Muscle of back (tissue), 3 donors: ENCODE measurements at regions not wholly inside any gene's neighbourhood (a gene's known extent, or its start where the extent isn't known, plus 50 kb on each side); places are given as distances from the start of the nearest gene placed in this dataset.

ENCODE experiments used
- DNase-seq, 3 donors: peaks; one replicate each; pipeline versions ENCODE4 v3.0.0 to v3.0.0-alpha.2; 2013

DNA sequence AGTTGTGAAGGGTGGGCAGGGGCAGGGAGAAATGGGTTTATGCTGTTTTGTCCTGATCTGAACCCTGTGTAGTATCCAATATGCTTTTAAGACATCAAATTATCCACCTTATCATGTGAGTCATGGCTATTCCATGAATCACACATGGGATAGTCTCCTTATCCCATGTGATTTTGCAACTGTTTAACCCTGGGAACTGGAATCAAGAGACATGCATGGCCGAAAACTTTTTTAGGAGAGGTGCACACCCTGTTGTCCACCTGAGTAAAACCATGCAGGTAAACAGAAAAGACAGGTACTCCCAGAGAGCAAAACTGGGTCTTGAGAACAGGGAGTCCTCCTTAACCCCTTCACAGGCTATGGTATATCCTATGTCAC is 490.6 kb upstream of the HS6ST1 start:
- no peak for DNase-seq

DNA sequence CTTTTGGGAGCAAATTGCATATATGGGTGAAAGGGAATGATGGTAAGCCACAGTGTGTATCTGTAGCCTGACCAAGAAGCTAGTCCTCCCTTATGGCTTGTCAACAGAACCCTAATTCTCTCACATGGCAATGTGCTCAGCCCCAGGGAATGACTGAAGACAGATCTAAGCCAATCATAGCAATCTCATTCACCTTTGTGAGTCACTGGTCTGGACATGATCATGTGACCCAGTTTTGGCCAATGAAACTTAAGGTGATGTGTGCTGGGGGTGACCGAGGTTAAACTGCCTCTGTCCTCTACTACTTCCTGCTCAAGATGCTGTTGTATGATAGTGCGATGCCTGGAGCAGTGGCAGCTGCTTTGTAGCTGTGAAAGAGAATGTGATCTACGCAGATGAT is 491.2 kb upstream of the HS6ST1 start:
- DNase-seq, result no peak

DNA sequence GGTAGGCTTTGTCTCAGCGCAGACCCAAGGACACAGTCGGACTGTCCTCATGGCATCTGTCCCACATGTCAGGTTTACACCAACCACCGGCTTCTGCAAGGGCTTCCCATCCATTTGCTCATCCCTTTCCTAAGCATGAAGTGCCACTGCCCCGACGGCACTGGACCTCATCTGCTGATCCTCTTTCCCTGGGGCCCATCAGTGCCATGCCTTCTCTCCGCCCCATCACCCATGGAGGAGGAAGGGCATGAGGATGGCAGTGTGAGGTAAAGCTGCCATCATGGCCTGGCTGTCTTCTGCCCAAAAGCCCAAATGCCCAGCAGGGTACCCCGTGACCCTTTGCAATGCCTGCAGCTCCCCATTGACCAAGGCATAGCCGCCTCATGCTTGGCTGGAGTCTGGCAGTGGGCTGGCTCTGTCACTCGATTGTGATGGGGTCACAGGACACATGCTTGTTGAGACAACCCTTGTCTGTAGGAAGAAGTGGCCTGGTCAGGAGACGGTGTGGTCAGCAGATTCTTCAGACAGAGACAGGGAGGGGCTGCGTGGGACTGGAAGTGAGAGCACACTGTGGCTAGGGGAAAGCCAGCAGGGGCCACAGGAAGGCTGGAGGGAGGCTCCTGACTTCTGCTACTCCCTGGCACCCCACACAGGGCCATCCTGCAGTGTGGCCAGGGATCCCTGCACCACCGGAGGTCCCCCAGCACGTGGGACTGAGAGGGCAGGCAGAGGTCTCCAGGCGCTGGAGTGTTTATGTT is 493.7 kb upstream of the HS6ST1 start:
- DNase-seq, result no peak

DNA sequence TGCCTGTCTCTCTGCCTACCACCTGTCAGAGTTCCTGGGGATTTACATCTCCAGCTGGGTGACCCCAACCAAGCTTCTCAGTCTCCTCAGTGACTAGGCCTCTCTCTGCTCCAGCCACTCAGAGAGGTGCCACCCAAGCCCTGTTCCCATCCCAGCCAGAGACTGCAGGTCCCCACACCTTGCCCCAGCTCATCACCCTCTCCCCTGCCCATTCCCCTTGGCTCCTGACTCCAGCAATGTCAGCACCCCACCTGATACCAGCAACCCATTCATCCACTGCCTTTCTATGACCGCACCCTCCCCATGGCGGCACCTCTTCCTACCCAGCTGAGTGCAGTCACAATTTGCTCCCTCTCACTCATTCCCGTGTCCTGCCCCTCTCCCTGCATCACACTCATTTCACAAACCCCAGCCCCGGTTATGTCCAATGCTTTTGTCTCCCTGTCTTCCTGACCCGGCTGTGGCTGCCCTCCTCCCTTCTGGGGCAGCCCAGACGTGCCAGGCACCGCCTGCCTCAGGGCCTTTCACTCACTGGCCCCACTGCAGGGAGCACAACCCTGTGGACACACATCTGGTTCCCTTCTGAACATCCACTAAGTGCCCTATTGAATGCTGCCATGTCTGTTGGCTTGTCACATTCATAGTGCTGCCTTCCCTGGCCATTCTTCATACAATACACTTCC is 494.8 kb upstream of the HS6ST1 start:
- no peak for DNase-seq

DNA sequence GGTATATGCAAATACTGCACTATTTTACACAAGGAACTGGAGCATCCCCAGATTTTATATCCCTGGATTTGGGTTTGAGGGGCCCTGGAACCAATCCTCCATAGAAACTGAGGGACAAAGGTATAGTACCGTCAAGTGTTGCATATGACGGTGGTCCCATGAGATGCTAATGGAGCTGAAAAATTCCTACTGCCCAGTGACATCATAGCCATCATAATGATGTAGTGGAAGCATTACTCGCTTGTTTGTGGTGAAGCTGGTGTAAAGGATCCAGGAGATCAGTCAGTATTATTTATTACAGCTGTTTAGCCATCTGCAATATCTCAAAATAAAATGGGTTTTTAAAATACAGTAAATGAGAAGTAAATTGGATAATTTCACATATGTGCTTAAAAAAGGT is 496.6 kb upstream of the HS6ST1 start:
- no peak for DNase-seq

DNA sequence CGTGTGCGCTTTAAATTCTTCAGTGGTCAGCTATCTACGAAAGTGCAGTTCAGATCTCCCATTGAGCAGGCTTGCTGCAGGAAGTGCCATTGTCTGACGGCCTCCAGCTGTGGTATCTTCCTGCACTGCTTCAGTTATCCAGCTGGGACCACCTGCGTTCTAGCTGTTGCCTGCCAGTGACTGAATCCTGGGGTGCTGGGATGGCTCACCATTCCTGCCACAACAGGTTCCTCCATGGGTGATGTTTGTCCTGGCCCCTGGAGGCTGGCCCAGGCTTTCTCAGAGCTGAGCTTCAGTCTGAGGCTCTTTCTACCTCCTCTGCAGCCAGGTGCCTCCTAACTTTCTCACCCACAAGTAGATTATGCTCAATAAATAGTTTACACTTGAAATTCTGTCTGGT is 498.5 kb upstream of the HS6ST1 start:
- DNase-seq, result no peak

DNA sequence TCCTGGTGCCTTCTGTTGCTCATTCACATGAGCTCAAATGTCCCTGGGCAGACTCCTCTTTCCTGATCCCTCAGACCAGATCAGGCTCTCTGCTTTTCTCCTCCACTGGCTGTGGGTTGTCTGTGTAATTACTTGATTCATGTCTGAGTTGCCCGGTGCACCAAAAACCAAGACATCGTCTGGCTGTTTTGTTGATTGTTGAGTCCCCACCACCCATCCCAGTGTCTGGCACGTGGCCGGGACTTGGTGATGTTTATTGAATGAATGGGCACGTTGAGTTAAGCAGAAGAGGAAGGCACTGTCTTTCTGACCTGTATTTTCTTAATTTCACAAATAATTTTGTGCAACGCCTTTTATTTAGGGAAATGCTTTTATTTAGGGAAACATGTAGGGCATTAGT is 499.1 kb upstream of the HS6ST1 start:
- DNase-seq, result no peak

DNA sequence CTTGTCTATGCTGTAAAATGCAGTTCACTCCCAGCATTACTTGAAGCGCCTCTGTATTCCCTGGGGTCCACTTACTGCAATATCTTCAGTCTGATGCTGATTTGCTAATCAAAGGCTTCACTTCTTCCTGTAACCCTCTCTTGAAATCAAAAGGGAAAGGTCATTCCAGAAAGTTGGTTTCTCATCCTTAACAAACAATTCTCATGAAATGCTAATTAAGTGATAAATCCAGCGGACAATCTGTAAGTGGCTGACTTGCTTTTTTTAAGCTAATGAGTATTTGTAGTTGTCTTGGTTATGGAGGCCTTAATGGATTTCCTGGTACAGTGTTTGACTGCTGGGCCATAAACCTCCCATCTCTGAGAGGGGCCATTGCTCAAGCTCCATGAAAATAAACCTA is 499.6 kb upstream of the HS6ST1 start:
- no peak for DNase-seq

DNA sequence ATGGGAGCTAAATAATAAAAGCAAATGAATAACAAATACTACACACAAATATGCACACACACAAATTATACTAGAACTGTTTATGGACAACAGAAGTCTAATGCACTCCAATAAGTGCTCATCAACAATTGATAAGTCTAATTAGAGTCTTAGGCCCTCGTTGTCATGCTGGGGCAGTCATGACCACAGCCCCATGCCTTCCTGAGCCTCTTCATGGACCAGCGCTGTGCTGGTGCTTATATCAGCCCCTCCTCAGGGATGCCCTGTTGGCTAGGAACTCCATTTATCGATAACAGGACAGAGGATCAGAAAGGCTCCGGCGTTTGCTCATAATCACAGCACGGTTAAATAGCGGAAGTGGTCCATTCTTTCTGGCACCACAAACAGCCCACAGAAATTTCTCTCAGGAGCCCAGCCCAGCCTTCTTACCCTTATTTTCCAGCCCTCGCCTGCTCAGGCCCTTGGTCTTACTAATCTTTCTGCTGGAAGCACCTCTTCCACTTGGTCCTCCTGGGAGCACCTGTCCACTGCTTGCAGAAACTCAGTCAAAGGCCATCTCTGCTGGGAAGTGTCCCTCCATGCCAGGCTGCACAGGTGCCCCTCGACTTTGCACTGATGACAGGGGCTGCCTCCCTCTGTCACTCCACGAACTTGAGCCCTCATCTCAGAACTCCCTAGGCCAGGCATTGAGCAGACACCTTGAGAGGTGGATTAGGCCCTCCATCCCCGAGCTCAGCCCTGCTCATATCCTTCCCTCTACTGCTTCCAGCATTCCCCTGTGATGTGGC is 500.2 kb upstream of the HS6ST1 start:
- no peak for DNase-seq

DNA sequence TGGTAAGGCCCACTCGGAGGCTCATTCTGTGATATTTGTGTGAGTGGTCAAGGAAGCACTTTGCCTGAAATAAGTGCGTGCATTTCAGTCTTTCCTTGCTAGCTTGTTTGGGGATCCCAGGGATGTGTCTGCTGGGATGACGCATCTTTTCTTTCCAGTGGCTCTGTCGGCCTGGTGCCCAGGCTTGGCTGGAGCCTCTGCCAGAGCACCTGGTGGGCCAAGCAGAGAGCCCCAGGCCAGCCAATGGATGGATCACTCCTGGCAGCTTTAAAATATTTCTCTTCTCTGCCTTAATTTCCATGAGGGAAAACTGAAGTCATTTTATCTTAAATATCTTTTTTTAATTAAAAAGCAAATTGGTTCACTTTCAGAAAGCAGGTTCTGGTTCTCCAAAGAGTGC is 501.8 kb upstream of the HS6ST1 start:
- peak in 2 of 3 donors; percentile 45 to 63 for DNase-seq

DNA sequence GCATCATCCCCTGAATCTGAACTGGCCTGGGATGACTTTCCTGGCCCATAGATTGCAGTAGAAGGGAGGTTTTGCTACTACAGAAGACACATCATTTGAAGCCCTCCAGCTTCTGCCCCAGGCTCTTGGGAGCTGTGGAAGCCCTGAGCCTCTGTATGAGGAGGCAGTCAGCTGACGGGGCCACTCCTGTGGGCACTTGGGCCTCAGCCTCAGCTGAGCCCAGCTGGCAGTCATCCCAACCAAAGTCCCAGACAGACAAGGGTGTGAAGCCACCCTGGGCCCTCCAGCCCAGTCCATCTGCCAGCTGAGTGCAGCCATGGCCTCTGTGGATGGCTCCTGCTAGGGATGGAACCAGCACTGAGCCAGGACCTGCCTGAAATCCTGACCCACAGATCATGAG is 502.3 kb upstream of the HS6ST1 start:
- DNase-seq, result no peak

DNA sequence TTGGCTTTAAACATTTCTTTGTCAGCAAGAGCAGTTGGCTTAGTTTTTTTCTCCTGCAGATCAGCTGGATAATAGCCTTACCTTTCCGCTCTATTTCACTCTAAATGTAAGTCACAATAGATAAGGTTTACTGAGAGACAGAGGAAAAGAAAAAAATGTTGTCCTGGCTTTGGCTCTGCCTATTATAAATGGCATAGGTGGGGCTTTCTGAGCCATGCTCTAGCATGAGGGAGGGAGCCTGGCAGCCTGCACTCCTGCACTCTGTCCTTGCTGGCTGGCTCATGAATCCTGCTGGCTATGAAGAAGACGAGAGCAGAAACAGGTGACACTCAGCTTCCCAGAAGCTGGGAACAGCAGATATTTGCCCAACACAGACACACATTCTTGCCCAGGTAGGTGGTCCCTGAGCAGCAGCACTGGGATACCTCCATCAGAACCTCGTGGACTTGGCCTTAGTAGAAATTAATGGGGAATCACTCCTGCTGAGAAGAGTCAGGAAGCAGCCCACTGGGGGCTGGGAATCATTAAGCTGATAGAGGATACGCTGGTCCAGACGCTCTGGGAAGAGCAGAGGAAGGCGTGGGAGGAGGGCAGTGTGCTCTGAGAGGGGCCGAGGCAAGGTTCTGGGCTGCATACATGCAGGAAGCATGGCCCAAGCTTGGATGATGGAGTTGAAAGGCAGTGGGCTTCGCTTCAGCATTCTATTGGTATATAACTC is 514.4 kb upstream of the HS6ST1 start:
- peak in 2 of 3 donors; percentile 13 to 39 for DNase-seq

DNA sequence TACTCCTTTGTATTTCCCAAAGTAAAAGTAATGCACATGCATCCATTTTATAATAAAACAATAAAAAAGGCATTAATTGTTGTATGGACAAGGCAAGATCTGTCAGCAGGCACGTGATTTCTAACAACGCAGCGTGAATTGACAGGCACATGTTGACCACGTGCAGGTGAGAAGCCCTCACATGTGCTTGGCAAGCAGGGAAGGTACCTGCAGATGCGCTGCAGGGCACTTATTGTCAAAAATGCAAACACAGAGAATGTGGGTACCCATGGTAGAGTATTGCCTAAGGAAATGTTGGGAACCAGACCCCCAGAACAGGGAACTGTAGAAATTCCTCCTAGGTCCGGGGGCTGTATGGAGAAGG is 515.0 kb upstream of the HS6ST1 start:
- no peak for DNase-seq

DNA sequence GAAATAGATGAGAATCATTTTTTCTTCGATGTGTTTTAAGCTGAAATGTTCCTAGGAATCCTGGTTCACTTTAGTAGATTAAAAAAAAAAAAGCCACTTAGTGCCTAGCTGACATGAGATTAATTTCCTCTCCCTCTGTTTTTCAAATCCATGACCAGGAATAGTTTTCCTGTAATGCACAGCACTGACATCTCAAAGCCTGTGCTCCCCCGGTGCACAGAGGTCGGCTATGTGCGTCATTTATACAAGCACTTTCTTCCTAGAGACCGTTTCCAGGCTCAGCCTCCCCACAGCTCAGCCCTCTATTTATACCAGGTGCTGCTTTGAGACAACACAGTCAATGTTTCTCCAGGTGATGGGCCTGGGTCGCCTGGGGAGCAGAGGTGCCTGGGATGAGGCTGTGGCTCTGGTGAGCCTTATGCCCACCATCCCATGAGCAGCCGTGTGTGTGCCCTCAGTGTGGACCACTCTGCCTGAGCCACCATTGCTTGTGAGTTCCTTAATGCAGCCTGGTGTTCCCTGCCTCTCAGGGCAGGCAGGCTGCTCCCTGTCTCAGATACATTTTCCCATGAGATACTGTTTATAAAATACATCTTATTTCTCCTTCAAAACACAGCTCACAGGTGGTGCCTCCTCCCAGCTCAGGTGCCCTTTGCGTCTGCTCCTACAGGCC is 515.7 kb upstream of the HS6ST1 start:
- DNase-seq, result peak in 1 of 3 donors; percentile 23

DNA sequence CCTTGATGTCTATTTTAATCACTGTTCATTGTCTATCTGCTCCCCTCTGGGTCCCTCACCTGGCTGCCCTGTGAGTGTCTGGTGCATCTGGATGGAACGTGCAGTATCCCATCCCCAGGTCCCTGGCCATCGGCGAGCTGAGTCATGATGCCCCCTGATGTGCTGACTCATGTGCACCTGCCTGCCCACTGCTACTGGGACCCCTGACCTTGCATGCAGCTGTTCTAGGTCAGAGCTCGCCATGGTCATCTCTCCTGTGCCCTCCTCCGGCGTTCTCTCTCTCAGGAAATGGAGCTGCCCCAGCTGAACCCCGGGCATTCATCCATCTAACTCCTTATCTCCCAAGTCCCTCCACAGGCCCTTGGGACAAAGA is 516.2 kb upstream of the HS6ST1 start:
- no peak for DNase-seq

DNA sequence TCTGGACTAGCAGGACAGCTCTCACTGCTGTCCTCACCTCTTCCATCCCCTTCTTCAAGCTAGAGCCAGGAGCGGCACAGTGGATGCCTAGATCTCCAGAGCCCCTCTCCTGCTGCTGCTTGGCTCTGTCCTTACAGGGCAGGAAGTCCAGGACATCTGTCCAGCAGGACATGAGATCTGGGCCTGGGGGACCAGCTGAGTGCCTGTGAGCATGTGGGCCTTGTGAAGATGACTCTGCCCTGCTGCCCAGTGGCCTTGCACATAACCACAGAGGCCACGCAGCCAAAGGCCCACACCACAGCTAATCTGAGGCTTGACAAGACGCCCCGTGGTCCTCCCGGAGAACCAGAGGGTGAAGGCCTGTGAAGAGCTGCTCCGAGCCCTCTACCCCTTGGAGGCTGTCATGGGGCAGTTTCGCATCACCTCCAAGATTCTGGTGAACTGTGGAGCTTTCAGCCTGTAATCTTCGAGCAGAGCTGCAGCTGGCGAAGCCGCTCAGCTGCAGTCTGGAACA is 516.7 kb upstream of the HS6ST1 start:
- no peak for DNase-seq

DNA sequence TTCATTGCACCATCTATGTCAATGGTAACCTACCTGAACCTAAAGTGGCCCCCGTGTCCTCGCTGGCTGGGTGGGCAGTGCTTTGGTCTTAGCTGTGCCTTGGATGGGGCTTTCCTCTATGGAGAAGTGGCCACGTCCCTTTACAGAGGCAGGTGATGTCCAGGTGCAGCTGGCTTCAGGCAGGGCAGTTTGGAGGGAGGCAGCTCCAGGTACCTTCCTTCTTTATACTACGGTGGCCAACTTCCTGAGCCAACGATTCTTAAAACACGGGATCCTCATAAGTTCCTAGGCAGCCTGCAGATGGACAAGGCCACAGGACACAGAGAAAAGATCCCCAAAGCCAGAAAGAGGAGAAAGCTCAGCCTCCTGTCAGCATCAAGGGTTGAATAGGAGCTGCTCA is 517.3 kb upstream of the HS6ST1 start:
- DNase-seq, result no peak

DNA sequence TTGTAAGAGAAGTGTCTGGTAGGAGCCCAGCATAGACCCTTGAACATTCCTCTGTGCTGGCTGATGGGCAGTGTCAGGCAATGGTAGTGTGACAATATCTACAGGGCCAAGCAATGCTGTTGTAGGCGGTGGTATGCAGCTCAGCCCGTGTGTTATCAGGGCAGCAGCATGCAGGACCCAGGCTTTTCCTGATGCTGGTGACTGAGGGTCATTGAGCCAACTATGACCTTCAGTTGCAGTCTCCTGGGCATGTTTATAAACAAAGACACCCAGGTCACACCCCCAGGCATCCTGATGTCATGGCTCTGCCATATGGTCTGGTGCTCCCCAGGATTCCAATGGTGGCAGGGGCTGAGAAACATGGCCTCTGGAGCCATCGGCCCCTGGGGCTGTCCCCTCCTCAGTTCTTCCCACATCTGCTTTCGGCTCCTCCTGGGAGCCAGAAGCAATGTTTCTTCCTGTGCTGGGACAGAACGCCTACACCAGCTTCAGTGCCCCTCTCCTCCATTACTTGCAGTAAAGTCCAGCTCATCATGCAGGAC is 518.0 kb upstream of the HS6ST1 start:
- no peak for DNase-seq

DNA sequence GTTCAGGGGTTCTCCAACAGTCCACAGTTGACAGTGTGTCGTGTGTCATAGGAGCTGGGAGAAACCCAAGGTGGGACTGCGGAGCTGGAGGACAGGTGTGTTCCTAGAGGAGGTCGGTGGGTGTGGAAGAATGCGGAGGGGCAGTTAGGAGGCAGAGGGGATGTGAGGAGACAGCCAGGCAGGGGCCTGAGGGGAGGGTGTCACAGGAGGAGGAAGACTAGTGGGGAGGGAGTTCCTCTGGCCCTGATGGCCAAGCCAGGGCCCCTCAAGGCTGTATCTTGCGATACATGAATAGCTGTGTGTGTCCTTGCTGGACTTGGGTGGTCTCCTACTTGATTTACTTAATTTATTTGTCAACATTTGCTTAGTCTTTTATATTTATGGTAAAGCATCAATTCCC is 519.6 kb upstream of the HS6ST1 start:
- DNase-seq, result no peak

DNA sequence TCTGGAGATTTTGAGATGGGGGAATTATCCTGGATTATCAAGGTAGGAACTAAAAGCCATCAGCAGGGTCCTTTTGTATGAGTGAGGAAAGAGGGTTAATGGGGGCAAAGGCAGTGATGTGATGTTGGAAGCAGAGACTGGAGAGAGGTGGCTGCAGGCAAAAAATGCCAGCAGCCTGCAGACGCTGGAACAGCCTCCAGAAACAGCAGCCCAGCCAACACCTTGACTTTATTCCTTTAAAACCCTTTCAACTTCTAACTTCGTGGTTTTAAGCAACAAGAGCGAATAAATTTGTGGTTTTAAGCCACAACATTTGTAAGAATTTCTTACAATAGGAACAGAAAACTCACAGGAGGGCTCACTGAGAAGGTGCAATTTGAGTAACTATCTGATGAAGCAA is 523.1 kb upstream of the HS6ST1 start:
- DNase-seq, result no peak

DNA sequence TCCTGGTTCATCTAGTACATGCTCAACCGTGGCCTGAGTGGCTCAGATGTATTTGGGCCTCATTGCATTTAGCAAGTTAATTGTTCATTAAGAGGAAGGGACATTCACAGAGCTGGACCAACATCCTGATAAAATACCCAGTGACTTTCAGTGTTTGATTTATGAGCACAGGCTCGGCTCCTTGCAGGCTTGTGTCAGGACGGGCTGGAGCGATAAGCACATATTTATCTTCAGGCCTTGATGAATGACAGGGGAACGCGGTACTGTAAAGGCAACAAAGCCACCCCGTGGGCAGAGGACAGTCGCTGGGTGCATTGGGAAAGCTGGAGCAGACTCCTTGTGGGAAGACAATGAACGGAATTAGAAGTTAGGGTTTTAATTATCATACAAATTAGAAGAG is 548.6 kb upstream of the HS6ST1 start:
- DNase-seq, result no peak
